ENCODE measurements at regions not wholly inside any gene's neighbourhood (a gene's known extent, or its start where the extent isn't known, plus 50 kb on each side); places are given as distances from the start of the nearest gene placed in this dataset.

DNA sequence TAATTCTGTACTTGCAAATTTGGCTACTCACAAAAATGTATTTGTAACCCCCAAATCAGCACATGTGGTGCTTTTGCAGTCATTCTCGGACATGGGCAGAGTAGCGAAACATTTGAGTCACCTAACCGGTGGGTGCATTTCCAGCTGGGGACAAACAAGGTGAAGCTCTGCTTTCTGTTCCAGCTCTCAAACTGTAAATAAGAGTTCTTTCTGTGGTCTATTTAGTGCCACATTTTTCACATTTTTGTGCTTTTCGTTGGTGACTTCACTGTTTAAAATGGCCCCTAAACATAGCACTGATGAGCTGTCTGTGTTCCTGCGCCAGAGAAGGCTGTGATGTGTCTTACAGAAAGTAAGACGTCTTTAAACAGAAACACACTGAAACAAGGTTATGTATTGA lies 244.5 kb downstream of the CDC5L start:
- DNase-seq, result no peak
- no peaks in the 10 kb centered on the region for H3K36me3 ChIP-seq
- no peak overlapping the region for H3K4me3 ChIP-seq
- TF ChIP-seq POLR2A (IDR thresholded peaks at IDR 0.05), result no peak
- TF ChIP-seq, protein P1, sequence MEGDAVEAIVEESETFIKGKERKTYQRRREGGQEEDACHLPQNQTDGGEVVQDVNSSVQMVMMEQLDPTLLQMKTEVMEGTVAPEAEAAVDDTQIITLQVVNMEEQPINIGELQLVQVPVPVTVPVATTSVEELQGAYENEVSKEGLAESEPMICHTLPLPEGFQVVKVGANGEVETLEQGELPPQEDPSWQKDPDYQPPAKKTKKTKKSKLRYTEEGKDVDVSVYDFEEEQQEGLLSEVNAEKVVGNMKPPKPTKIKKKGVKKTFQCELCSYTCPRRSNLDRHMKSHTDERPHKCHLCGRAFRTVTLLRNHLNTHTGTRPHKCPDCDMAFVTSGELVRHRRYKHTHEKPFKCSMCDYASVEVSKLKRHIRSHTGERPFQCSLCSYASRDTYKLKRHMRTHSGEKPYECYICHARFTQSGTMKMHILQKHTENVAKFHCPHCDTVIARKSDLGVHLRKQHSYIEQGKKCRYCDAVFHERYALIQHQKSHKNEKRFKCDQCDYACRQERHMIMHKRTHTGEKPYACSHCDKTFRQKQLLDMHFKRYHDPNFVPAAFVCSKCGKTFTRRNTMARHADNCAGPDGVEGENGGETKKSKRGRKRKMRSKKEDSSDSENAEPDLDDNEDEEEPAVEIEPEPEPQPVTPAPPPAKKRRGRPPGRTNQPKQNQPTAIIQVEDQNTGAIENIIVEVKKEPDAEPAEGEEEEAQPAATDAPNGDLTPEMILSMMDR (IDR thresholded peaks at IDR 0.05), result no peak
- no peaks in the 10 kb centered on the region for H3K4me1 ChIP-seq
- no peaks in the 10 kb centered on the region for H3K27me3 ChIP-seq
- H3K9me3 ChIP-seq, result no peaks in the 10 kb centered on the region
- no peak overlapping the region for H3K27ac ChIP-seq

DNA sequence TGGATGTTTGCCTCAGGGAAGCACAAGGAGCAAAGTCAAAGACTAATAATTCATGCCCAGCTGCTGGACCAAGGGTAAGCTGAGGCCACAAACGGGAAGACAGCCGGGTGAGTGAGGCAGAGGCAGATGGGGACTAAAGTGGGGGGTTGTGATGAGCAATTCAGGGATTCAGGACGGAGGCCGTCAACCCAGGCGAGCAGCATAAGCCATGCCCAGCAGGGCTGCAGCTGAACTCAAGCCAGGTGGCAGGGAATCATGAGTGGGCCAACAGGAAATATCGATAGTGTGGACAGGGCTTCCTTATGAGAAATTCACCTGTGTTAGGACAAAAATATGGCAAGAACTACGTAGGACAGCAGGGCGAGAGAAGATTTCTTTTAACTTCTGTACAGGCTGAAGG lies 246.8 kb downstream of the CDC5L start:
- Histone ChIP-seq H3K9me3 (no peaks in the 10 kb centered on the region), H3K27ac (no peak overlapping the region), H3K4me1 (no peaks in the 10 kb centered on the region), H3K4me3 (no peak overlapping the region), H3K36me3 (no peaks in the 10 kb centered on the region), H3K27me3 (no peaks in the 10 kb centered on the region)
- DNase-seq, result peak in 1 of 3 donors; percentile 26
- TF ChIP-seq, protein P1 (IDR thresholded peaks at IDR 0.05), result no peak
- TF ChIP-seq POLR2A (IDR thresholded peaks at IDR 0.05), result no peak

DNA sequence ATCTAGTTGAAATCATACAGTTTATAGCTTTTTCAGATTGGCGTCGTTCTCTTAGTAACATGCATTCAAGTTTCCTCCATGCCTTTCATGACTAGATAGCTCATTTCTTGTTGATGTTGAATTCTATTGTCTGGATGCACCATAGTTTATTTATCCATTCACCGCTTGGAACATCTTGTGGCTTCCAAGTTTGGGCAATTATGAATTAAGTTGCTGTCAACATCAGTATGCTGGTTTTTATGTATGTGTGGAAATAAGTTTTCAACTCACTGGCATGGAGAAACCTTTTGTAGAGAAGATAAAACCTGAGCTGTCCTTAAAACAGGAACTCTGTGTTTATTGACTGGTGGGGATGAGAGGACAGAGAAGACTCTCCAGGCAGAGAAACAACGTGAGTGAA lies 248.0 kb downstream of the CDC5L start:
- Histone ChIP-seq H3K36me3 (no peaks in the 10 kb centered on the region), H3K4me1 (no peaks in the 10 kb centered on the region), H3K27ac (no peak overlapping the region), H3K27me3 (no peaks in the 10 kb centered on the region), H3K9me3 (no peaks in the 10 kb centered on the region), H3K4me3 (no peak overlapping the region)
- no peak for DNase-seq
- TF ChIP-seq, protein P1 (IDR thresholded peaks at IDR 0.05), result no peak
- TF ChIP-seq POLR2A (IDR thresholded peaks at IDR 0.05), result no peak

DNA sequence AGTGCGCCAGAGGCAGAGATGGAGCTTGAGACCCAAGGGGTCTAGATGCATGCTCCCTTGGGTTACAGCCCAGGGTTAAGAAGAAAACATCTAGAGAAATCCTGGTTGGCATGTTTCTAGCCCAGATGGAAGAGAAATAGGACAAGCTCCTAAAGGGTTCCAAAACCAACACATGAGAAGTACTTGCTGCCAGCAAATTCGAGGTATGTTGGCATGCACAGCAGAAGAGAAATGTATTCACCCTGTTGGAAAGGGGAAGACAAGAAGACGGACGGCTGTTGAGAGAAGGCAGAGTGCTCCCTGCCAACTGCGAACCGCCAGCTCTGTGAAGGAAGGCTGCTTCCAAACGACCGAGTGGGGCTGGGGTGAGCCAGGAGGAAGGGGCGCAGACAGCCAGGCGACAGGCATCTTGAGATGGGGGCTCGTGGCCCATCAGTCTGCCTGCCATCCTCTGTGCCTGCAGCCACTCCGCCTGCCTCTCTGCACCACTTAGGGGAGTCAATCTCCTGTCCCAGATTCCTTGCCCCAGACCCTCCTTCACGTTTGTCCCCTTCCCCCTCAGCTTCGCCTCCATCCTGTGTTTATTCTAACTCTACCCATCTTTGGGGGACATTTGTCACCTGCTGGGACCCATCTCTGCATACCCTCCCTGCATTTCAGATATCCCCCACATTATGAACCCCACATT lies 249.2 kb downstream of the CDC5L start:
- no peaks in the 10 kb centered on the region for H3K4me1 ChIP-seq
- no peaks in the 10 kb centered on the region for H3K27me3 ChIP-seq
- no peak overlapping the region for H3K27ac ChIP-seq
- DNase-seq, result peak in 1 of 3 donors; percentile 39
- TF ChIP-seq, protein P1 (IDR thresholded peaks at IDR 0.05), result no peak
- no peak for TF ChIP-seq POLR2A (IDR thresholded peaks at IDR 0.05)
- no peaks in the 10 kb centered on the region for H3K36me3 ChIP-seq
- no peaks in the 10 kb centered on the region for H3K9me3 ChIP-seq
- H3K4me3 ChIP-seq, result no peak overlapping the region

DNA sequence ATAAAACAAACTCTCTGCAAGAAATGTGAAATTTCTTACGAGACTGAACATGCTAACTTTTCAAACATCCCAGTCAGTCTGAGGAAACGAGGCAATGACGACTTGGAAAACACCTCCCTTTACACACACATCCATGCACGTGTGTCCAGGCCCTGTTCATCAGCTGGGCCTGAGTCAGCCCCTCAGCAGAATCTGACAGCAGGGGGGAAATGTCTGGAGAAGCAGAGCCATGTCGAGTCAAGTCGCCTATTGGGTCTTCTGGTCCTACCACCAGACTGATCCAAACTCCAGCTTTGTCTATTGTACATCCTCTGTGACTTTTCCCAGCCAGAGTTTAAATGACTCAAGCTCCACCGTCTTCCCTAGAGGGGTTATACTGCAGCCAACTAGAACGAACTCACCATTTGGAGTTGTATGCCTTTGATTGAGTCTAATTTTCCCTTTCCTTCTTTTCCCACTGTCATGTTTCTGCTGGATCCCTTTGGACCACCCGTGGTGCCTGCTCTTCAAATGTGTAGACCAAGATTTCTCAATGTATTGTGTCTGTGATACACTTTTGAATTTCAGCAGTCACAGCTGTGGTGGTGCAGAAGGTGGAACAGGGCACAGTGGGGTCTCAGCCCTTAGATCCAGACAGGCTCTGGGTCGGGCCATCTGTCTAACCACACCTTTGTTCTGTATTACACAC lies 254.0 kb downstream of the CDC5L start:
- TF ChIP-seq POLR2A (IDR thresholded peaks at IDR 0.05), result no peak
- TF ChIP-seq, protein P1 (IDR thresholded peaks at IDR 0.05), result no peak
- Histone ChIP-seq H3K27ac (no peak overlapping the region), H3K36me3 (no peaks in the 10 kb centered on the region), H3K27me3 (no peaks in the 10 kb centered on the region), H3K4me3 (no peak overlapping the region), H3K4me1 (no peaks in the 10 kb centered on the region), H3K9me3 (no peaks in the 10 kb centered on the region)
- peak in 1 of 3 donors; percentile 10 for DNase-seq

Data from Peyer's patch (tissue), 4 donors.